Loucy (cell line): ENCODE measurements at regions not wholly inside any gene's neighbourhood (a gene's known extent, or its start where the extent isn't known, plus 50 kb on each side); places are given as distances from the start of the nearest gene placed in this dataset.

Experiments
- H2AFZ ChIP-seq: fragments of 200-600 bp; sonication (generic); 2 replicates; pipeline ENCODE4 v1.6.0; 2016; ENCODE audit warnings: antibody characterized with exemption, mild to moderate bottlenecking, low read length, moderate library complexity
- H3F3A ChIP-seq: fragments of 200-600 bp; 2 replicates; pipeline ENCODE4 v1.6.0; 2016; ENCODE audit warnings: antibody characterized with exemption, low read depth, mild to moderate bottlenecking
- H3K27me3 ChIP-seq: fragments of 200-600 bp; sonication (generic); 2 replicates; pipeline ENCODE4 v1.6.1; 2014; ENCODE audit warnings: low read length, mild to moderate bottlenecking; ENCODE audit not compliant: insufficient read depth, poor library complexity, severe bottlenecking
- H3K36me3 ChIP-seq: fragments of 200-600 bp; sonication (generic); 2 replicates; pipeline ENCODE4 v1.6.1; 2016; ENCODE audit warnings: low read length; ENCODE audit not compliant: insufficient read depth
- H3K4me1 ChIP-seq: fragments of 200-600 bp; sonication (generic); 2 replicates; pipeline ENCODE4 v1.5.1; 2014; ENCODE audit warnings: low read length, mild to moderate bottlenecking; ENCODE audit not compliant: insufficient read depth, poor library complexity, severe bottlenecking
- H3K4me2 ChIP-seq: fragments of 200-600 bp; sonication (generic); 2 replicates; pipeline ENCODE4 v1.6.0; 2014; ENCODE audit warnings: antibody characterized with exemption, low read length, low read depth, mild to moderate bottlenecking; ENCODE audit not compliant: poor library complexity, severe bottlenecking
- H3K4me3 ChIP-seq: fragments of 200-600 bp; sonication (generic); 2 replicates; pipeline ENCODE4 v1.5.1; 2014; ENCODE audit warnings: low read length, mild to moderate bottlenecking, mixed read lengths; ENCODE audit not compliant: poor library complexity, severe bottlenecking
- H3K79me2 ChIP-seq: fragments of 200-600 bp; sonication (generic); 2 replicates; pipeline ENCODE4 v1.6.1; 2014; ENCODE audit warnings: low read length; ENCODE audit not compliant: insufficient read depth
- H3K9ac ChIP-seq: fragments of 200-600 bp; sonication (generic); 2 replicates; pipeline ENCODE4 v1.6.0; 2014; ENCODE audit warnings: mild to moderate bottlenecking, low read depth, low read length, moderate library complexity; ENCODE audit not compliant: poor library complexity, severe bottlenecking
- H3K9me2 ChIP-seq: fragments of 200-600 bp; sonication (generic); replicated peaks from 2 replicates; pipeline ENCODE4 v1.6.1; 2016; ENCODE audit warnings: low read depth, low read length, mixed read lengths
- H3K9me3 ChIP-seq: fragments of 200-600 bp; sonication (generic); 2 replicates; pipeline ENCODE4 v1.6.1; 2014; ENCODE audit warnings: mild to moderate bottlenecking, antibody characterized with exemption, low read length, low read depth; ENCODE audit not compliant: insufficient read depth
- H4K20me1 ChIP-seq: fragments of 200-600 bp; sonication (generic); 2 replicates; pipeline ENCODE4 v1.6.0; 2014; ENCODE audit warnings: antibody characterized with exemption, low read length, mild to moderate bottlenecking; ENCODE audit not compliant: insufficient read depth, poor library complexity, severe bottlenecking
- EZH2phosphoT487 ChIP-seq: fragments of 200-600 bp; IDR thresholded peaks from 2 replicates; pipeline ENCODE4 v1.6.1; 2018; ENCODE audit warnings: antibody characterized with exemption, mild to moderate bottlenecking, moderate library complexity, borderline replicate concordance
- TF ChIP-seq, protein P1 (sequence below): fragments of 200-600 bp; sonication (generic); conservative IDR thresholded peaks from 2 replicates; pipeline ENCODE4 v1.5.1; 2014; ENCODE audit warnings: mild to moderate bottlenecking, antibody characterized with exemption, low read length

- Histone ChIP-seq H3K79me2 (no peaks in the 10 kb centered on the region), H2AFZ (no peak overlapping the region), H4K20me1 (no peaks in the 10 kb centered on the region), H3K9me2 (no peaks in the 10 kb centered on the region), H3K4me1 (peaks cover 32% of the 10 kb centered on the region), H3K4me3 (no peak overlapping the region), H3K36me3 (no peaks in the 10 kb centered on the region), H3K9ac (no peak overlapping the region), H3K9me3 (no peaks in the 10 kb centered on the region), H3K27me3 (no peaks in the 10 kb centered on the region), H3F3A (no peaks in the 10 kb centered on the region), H3K4me2 (no peak overlapping the region)
- no peak for TF ChIP-seq EZH2phosphoT487
- TF ChIP-seq, protein P1, sequence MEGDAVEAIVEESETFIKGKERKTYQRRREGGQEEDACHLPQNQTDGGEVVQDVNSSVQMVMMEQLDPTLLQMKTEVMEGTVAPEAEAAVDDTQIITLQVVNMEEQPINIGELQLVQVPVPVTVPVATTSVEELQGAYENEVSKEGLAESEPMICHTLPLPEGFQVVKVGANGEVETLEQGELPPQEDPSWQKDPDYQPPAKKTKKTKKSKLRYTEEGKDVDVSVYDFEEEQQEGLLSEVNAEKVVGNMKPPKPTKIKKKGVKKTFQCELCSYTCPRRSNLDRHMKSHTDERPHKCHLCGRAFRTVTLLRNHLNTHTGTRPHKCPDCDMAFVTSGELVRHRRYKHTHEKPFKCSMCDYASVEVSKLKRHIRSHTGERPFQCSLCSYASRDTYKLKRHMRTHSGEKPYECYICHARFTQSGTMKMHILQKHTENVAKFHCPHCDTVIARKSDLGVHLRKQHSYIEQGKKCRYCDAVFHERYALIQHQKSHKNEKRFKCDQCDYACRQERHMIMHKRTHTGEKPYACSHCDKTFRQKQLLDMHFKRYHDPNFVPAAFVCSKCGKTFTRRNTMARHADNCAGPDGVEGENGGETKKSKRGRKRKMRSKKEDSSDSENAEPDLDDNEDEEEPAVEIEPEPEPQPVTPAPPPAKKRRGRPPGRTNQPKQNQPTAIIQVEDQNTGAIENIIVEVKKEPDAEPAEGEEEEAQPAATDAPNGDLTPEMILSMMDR, result no peak
Measured at GRCh38 chr16:73193464-73193863, 145.5 kb upstream of the ZFHX3 start.

DNA sequence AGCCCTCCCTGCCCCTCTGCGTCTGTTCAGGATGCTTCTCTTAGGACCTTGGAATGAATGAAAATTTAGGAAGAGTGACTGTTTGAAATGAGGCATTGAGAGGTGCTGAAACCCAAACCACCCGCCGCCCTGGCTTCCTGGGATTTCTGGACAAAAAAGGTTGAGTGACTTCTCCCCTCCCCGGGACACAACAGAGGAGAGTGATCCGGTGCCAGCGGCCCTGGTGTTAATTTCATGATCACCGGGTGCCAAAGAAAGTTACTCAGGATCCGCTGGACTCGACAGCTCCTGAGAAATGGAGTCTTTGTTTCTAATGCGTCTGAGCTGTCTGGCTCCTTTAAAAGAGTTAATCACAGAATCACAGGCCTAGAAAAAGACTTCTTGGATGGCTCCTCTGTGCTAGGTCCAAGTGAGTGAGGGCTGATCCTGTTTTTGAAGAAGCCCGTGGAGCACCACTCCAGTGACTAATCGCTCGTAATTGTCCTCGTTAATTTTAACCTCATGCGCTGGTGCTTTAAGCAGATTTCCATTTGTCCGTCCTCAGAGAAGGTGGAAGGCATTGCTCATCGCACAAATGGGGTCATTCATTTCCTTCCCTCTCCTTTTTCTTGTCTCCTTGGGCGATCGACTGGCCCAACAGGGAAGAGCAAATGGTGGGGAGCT is 144.4 kb upstream of the ZFHX3 start:
- H2AFZ ChIP-seq, result no peak overlapping the region

DNA sequence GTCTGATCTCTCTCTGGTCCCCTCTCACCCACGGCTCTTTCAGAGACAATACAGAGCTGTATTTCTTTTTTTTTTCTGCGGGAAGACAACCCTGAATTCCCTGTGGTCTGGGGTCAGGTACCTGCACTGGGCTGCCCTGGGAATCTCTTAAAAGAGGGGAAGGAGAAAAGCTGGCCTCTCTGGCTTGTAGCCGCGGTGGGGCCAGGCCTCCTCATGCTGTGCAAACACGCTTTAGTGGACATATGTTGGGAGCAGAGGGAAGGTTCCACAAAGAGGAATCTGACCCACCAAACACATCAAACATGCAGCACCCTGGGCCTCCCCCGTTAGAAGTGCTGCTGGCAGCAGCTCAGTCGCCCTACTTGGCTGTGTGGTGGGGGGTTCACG is 143.7 kb upstream of the ZFHX3 start:
- no peak overlapping the region for H3K4me2 ChIP-seq
- peaks cover 38% of the 10 kb centered on the region for H3K4me1 ChIP-seq
- no peaks in the 10 kb centered on the region for H3K36me3 ChIP-seq
- no peaks in the 10 kb centered on the region for H4K20me1 ChIP-seq
- no peaks in the 10 kb centered on the region for H3K9me3 ChIP-seq
- TF ChIP-seq EZH2phosphoT487, result no peak
- TF ChIP-seq, protein P1, result no peak
- H3K9me2 ChIP-seq, result no peaks in the 10 kb centered on the region
- H3K27me3 ChIP-seq, result no peaks in the 10 kb centered on the region
- no peaks in the 10 kb centered on the region for H3K79me2 ChIP-seq
- H3K4me3 ChIP-seq, result no peak overlapping the region
- no peak overlapping the region for H3K9ac ChIP-seq
- H2AFZ ChIP-seq, result no peak overlapping the region
- no peaks in the 10 kb centered on the region for H3F3A ChIP-seq

More for the DNA sequence above, 144.4 kb upstream of the ZFHX3 start:
- H3K4me3 ChIP-seq, result no peak overlapping the region
- H3K27me3 ChIP-seq, result no peaks in the 10 kb centered on the region
- no peaks in the 10 kb centered on the region for H3K36me3 ChIP-seq
- no peaks in the 10 kb centered on the region for H3K9me2 ChIP-seq
- no peaks in the 10 kb centered on the region for H3K9me3 ChIP-seq
- no peak for TF ChIP-seq EZH2phosphoT487
- TF ChIP-seq, protein P1, result no peak
- peaks cover 31% of the 10 kb centered on the region for H3K4me1 ChIP-seq
- no peaks in the 10 kb centered on the region for H3F3A ChIP-seq
- H3K79me2 ChIP-seq, result no peaks in the 10 kb centered on the region
- H4K20me1 ChIP-seq, result no peaks in the 10 kb centered on the region
- no peak overlapping the region for H3K4me2 ChIP-seq
- H3K9ac ChIP-seq, result no peak overlapping the region
